Fibroblast of skin of abdomen (primary cell): ENCODE measurements at regions not wholly inside any gene's neighbourhood (a gene's known extent, or its start where the extent isn't known, plus 50 kb on each side); places are given as distances from the start of the nearest gene placed in this dataset.

ENCODE experiments used
- DNase-seq: peaks from one replicate; pipeline ENCODE4 v3.0.0-alpha.2; 2013

DNA sequence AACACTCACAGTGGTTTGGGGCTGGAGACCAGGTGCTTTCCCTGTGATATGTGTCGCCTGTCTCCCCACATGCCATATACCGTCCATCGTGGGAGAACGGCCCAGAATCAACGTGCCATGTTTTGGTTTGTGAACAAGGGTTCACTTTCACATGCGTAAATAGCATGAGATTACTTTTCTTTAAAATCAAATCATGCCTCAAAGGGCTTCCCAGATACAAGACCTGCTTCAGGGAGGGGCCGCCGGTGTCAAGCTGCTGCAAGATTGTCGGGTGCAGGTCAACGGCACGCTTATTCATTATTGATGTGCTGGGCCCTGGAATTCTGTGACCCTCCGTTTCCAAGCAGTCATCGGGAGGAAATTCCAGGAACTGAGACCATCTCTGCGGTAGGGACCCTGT lies 145.2 kb upstream of the RTL1 start:
- no peak for DNase-seq

DNA sequence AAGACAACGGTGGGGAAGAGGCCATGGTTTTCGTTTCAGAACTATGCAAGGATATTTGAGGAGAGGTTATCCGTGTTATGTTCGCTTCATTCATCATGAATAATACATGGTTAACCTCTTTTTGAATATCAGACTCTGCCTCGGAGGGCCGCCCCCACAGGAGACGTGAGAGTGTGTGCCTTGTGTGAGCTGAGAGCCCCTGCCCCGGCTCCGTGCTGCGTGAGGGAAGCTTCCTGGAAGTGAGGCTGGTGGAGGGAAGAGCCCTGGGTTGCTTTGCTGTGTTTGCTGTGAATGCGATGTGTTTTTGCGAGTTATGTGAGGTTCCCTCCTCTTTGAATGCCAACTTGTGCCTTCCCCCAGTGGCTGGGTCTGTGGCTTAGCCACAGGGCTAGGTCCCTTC lies 146.0 kb upstream of the RTL1 start:
- DNase-seq: no peak

DNA sequence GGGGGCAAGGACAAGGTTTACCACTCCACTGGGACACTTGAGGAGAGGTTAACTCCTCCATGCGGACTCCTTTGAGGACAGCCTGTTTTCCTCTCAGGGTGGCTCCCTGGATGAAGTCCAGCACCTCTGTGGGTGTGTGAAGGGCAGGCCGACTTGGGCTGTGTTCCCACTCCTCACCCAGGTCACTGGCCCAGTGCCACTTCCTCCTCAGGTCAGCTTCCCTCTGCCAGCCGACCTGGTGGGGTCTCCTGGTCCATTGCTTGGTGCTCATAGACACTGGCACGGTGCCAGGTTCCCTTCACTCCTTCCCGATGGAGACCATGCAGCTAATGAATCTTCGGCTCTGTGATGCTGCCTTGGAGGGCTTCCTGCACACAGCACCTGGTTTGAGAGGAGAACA lies 146.4 kb upstream of the RTL1 start:
- no peak for DNase-seq

DNA sequence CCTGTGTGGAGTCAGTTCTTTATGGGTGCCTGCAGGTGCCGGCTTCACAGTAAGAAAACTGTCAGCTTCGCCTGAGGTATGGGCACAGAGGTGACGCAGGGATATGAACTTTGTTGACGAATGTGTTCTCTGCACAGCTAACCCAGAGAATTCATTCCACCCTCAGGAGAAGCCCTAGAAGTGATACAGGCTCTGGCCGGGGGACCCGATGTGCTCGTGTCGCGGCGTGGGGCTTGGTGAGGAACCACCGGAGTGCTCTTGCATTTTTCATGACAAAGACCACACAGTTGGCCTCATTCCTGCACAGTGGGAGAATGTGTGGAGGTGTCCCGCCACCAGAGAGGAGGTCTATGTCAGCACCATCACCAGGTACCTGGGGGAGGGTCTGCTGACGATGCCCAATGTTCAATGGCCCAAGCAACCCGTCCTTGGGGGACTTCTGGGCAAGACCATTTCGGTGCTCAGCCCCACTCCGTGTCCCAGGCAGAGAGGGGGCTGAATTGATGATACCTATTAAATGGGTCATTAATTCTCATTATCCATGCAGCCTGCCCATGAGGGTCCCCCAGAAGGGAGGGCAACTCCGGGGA lies 147.5 kb upstream of the RTL1 start:
- no peak for DNase-seq

DNA sequence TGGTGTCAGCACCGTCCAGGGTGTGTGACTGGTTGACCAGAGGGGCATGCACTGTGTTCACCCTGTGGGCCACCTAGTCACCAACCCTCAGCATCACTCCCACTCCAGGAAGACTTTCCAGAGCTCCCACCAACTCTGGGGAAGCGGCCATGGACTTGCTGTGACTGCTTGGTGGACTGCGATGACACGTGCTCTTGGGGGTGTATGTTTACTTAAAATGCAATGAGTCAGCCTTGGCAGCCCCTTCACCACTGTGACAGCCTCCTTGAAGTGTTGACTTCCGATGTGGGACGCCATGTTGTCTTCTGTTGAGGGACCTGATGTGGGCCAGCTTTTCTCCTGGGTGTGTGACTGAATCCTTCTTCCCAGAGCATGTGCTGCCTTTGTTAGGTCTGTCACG lies 151.1 kb upstream of the RTL1 start:
- no peak for DNase-seq

DNA sequence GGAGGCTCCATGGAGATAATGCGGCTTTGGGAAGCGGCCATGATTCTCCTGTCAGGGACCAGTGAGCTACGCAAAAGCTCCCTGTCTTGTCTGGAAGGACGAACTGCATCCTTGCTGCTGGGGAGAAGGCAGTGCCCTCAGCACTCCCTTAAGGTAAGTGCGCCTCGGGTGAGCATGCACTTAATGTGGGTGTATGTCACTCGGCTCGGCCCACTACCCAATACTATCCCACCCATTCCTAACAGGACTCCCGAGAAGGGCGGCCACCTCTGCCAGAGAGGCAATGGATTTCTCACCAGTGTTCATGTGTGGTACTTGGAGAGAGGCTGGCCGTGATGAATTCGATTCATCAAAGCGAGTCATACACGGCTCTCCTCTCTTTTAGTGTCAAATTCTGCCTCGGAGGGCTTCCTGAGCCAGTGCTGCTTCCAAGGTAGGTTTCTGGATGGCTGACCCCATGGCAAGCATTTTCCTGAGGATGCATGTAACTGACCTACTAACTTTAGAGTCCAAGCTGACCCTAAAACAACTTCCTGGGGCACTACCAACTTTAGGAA lies 151.7 kb upstream of the RTL1 start:
- DNase-seq: no peak

DNA sequence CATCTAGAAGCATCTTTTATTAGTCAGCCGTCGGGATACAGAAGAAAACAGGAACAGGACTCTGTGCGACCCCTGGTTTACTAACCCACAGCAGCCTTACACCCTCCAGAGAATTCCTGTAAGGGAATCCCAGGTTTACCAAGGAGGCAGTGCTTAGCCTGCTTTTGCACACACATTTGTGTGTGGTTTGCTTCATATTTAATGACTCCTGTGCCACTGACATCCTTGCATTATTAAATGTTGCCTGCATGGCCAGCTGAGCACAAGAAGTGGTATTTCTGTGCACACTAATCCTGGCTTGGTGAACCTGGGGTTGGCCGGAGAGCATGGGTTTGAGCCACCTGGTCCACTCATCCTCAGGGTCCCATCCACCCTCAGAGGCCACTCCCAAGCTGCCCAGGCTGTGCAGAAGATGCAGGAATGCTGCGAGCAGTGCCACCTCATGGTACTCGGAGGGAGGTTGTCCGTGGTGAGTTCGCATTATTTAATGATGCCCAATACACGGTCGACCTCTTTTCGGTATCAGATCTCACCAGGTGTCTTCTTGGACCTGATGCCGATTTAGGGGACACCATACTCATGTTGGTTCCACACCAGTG lies 152.4 kb upstream of the RTL1 start:
- no peak for DNase-seq

DNA sequence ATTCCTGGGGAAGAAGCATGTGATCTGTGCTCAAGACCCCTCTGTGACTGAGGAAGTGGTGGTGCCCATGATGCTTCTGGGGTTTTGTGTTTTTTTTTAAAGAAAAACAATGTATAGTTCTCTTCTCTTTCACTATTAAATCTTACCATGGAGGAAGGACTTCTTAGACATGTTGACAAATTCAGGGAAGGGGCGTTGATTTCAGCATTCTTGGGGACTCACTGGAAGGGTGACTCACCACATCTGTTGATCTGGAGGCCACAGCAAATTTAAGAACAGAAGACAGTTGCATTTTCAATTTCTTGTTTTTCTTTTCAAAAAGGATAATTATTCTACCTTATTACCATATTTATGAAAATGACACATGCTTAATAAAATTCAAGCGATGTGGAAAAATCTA lies 152.9 kb upstream of the RTL1 start:
- DNase-seq: peak; percentile 9

DNA sequence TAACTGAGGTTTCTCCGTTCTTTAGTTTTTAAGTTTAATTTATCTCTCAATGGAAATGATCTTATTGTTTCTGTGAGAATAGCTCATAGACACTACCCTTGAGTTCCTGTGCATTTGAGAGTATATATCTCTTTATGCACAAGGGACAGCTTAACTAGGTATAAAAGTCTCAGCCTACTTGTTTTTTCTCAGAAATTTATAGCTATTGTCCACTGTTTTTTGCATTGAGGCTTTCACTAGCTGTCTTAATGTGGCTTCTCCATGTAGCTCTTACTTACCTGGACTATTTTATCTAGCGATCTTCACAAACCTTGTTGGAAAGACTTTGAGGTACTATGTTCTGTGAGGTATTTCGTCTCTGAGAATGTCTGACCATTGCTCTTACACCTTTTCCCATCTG lies 153.9 kb upstream of the RTL1 start:
- DNase-seq: no peak

DNA sequence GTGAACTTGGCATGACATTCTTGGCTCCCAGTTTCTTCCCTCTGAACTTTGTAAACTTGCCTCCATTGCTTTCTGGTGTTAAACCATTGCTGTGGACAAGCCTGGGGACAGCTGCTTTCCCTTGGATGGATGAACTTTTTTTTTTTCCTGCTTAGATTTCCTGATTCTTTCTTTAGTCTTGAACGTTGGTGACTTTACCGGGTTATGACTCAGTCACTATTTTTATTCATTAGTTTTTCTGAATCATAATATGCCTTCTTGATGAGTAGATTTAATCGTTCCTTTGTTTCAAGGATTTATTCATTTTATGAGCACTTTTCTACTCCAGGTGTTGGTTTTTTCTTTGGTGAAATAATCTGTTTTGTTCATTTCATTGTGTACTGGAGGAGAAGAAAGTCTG lies 155.0 kb upstream of the RTL1 start:
- peak; percentile 26 for DNase-seq

DNA sequence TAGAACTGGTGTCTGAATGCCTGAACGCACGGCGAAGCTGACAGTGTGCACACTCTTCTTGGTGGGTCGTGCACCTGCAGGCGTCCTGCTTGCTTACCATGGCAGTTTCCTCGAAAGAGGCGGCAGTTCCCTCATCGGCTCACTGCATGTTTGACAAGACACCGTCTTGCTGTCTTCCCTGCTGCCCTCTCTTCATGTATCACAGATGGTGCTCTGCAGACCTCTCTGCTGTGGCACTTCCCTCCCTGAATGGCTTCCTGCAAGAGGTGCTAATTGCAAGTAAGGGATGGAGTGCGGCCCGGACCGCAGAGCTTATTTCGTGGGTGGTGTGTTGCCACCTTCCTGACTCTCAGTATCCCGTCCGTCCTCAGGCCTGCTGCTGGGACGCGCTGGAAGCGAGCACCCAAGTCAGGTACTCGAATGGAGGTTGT lies 156.7 kb upstream of the RTL1 start:
- no peak for DNase-seq

DNA sequence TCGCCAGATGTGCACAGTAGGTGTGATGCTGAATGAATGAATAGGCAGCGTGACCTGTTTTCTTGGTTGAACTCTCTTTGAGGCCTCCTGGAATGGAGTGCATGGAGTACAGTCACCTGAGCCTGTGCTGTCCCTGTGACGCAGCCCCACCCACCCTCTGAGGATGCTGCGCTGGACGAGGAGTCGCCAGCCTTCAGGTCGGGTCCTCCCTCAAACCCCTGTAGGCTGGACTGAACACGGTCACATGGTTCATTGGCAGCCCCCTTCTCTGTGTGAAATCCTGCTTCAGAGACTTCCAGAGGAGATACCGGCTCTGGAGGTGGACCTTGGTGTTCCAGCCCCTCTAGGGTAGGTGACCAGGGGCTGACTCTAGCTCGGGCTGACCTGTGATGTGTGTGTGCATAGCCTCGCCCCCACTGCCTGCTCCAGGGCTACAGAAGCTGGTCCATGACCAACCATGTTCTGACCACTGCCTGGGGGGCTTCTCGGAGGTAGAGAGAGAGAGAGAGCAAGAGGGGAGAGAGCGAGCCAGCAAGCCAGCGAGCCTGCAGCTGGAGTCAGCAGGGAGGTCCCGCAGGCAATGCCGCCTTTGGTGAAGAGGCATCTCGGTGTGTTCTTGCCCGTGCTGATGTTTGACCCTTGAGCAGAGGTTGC lies 158.0 kb upstream of the RTL1 start:
- DNase-seq: no peak

DNA sequence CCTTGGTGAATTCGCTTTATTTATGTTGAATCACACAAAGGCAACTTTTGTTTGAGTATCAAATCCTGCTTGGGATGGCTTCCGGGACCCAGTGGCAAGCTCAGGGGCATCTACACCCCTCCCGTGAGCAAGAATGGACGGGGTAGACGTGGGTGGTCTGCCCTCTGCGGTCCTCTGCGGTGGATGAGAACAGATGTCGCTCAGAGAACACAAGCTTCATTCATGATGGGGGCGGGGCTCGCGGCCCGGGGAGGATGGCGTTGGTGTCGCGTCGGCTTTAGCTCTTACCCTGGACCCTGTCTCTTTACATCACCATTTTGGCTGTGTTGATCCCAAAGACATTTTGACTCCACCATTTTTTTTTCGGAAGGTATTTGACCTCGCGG lies 158.5 kb upstream of the RTL1 start:
- DNase-seq: peak; percentile 10

DNA sequence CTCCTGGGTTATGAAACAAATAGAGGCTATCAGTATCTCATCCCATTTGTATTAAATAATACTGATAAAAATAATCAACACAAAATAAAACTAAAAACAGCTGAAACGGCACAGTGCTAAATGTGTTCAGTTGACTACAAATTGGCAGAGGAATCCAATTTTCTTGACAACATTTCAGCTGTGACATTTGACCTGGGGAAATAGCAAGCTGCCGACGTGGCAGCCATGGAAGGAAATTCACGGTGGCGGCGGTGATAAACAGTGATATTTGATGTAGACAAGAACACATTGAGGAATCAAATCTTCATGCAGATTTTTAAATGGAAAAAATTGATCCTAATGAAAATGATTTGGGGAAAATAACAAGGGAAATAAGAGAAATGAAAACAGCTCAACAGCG lies 159.1 kb upstream of the RTL1 start:
- DNase-seq: peak; percentile 25

DNA sequence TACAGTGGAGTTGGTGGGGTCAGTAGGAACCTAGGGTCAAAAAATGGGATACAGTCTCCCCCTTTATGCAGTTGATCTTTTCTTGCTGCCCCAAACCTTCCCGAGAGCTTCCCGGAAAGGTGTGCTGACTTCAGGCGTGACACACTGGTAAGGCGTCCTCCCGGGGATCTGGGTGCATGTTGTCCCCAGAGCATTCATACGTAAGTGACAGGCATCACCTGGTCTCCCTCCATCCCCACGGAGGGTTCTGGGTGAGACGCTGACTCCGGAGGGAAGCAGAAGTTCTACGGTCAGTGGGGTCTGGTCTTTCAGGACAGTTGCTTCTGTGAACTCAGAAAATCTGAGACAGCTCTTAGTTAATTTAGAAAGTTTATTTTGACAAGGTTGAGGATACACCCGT lies 159.6 kb upstream of the RTL1 start:
- DNase-seq: no peak

DNA sequence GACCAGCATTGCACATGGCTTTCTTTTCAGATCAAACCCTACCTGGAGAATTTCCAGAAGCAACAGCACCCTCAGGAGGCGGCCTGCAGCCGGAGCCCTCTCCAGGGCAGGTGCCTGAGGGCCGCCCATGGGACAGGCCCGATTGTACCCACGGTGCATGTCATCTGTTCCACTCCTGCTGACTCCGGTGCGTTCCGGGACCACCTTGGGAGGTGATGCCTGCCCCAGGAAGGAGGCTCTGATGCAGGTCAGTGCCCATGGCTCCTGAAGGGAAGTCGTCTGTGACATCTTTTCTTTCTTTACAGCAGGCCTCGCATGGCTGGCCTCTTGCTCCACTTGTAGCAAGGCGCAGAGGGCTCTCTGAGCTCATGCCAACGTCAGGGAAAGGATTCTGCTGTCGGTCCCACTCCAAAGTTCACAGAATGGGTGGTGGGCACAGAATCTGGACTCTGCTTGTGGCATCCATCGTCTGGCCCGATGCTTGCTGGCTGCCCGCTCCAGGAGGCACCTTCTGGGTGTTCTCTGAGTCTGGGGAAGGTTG lies 160.7 kb upstream of the RTL1 start:
- no peak for DNase-seq

DNA sequence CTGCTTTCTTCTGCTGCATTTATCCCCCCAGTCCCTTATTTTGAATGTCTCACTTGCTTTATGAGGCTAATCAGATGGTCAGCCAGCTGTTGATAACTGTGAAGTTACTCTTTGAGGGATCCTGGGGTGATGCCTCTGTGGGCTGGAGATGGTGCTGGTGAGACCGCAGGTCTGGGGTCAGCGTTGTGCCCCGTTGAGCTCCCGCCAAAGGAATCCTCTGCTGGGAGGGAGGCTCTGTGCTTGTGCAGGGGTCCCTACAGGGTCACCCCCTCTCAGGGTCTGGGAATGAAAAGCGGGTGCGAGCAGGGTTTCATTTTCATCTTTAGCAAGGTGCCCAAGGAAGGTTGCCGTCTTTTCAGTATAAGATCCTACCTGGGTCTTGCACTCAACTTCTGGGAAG lies 161.2 kb upstream of the RTL1 start:
- no peak for DNase-seq

DNA sequence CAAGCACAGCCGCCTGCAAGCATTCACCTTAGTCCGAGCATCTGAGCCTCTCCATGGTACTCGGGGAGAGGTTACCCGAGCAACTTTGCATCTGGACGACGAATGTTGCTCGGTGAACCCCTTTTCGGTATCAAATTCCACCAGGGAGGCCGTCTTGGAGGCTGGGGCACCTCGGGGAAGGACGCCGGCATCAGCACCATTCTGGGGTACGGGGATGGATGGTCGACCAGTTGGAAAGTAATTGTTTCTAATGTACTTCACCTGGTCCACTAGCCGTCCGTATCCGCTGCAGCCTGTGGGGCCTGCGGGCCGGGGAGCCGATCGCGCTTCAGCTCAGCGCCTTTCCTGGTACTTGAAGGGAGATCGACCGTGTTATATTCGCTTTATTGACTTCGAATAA lies 161.7 kb upstream of the RTL1 start:
- DNase-seq: no peak

DNA sequence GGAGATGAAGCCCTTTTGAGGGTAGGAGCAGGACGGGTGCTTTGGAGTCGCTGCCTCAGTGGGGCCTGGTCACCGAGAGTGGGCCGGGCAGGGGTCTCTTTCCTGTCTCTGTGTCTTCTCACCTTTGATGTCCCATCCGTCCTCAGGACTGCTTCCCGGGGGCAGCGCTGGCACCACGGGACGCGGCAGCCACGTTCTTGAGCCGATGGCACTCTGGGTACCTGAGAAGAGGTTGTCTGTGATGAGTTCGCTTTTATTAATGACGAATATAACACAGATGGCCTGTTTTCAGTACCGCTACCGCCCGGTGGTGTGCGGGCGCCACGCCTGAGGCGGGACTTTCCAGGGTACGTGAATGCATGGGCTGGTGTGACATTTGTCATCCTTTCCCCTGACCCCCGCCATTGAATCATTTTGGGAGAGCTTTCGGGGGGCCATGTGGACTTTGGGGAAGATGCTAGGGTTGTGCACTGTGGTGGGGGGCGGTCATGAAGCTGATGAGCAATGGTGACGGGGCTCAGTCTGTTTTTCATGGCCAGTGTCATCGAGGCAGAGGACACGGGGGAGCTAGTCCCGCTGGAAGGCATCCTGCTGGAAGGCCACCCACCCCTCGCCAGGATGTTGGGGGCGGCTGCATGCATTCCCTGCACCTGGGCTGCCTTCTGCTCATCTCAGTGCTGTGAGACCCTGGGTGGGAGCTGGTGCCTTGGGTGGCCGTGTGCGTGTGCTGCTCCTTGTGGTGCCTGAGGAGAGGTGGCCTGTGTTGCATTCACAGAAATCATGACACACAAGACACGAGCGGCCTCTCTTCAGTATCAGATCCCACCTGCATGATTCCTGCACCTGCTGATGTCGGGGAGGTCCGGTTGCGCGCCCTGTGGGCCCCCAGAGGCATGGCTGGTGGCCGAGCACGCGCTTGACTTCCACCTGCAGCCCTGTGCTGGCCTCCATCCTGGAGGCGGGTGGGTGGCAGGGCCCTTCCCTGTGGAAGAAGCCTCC lies 162.5 kb upstream of the RTL1 start:
- no peak for DNase-seq

DNA sequence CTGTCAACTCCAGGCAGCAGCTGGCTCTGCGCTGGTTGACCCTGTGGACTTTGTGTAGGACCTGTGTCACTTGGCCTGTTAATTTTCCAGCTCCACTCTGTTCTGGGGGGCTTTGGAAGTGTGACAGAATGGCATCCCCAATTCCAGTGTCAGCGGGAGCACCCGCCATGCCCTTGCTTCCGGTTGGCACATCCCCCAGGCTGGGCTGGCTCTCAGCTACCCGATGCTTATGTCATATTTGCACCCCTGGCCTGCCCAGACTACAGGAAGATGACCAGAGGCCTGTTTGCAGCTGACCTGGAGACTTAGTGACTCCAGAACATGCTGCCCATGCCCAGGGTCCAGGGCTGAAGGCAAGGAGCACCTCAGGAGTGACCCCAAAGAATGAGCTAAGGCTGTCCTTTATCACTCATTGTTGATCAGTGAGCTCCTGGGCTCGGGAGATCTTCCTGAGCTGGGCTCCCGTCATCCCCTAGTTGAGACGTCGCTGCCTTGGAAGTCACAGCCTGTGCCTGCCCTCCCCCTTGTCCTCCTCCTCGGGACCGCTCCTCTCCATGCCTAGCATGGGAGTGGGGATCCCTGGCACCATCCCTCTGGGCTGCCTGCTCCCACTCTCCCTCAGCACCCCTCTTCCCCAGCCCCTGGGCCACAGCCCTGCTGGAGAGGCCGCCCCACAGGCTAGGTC lies 163.4 kb upstream of the RTL1 start:
- DNase-seq: no peak

DNA sequence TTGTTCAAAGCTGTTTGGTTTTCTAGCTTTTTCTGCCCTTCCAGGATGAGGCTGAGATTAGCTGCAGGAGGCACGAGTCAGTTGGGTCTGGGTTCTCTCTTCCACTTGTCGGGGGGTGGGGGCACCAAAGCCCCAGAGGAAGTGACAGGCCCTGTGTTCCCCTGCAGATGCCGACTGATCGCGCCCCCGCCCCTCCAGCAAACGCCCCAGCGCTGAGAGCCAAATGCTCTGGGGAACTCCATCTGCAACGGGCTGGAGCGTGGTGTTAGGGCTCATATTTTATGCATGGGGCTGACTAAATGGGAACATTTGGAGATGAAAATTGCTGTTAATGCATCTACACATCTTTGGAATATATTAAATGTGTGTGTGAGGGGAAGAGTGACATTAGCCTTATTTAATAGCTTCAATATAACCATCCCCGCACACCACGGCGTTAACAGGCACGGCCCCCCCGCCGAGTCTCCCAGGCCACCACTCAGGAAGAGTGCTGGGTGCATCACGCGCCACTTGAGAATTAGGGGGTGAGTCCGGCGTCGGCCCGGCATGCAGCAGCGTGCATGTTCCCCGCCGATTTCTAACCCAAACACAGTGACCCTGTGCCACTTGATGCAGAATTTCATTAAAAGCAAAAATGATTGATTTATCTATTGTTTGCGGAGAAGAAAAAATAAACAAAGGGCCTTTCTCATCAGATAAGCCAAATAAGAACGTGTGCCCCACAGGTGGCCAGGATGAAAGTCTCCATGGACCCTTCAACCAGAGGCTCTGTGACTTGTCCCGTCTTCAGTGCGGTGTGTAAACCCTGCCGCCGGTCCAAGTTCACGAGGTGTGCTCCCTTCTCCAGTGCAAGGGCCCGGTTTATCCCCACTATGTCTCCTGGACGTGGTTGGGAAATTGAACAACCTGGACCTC lies 165.0 kb upstream of the RTL1 start:
- no peak for DNase-seq
